HG03060 (cell line): ENCODE measurements at regions not wholly inside any gene's neighbourhood (a gene's known extent, or its start where the extent isn't known, plus 50 kb on each side); places are given as distances from the start of the nearest gene placed in this dataset.
"Not testable (repeated sequence)": the region's sequence is repeated elsewhere in the genome, so short reads cannot be mapped to it uniquely, and the experiment has no call there.

Experiments used
- ATAC-seq: cut with Tn5 transposase; IDR thresholded peaks from one replicate; pipeline ENCODE4 v1.9.1; 2021; ENCODE audit warnings: low read depth, moderate number of reproducible peaks; ENCODE audit not compliant: unreplicated experiment

- no peak for ATAC-seq
These were observed 94.9 kb downstream of the LYZL2 start for GRCh38 chr10:30534465-30535144.

- no peak for ATAC-seq
These were observed 97.6 kb downstream of the LYZL2 start for GRCh38 chr10:30531751-30532530.

- peak; percentile 63 for ATAC-seq
These were observed 95.5 kb downstream of the MAP3K8 start for GRCh38 chr10:30529373-30529998.

GRCh38 chr10:30528429-30528786, 94.4 kb downstream of the MAP3K8 start:
- no peak for ATAC-seq

- no peak for ATAC-seq
These were observed 93.8 kb downstream of the MAP3K8 start for GRCh38 chr10:30527623-30528428.

- ATAC-seq, result not testable (repeated sequence)
These were observed 88.7 kb downstream of the MAP3K8 start for GRCh38 chr10:30522661-30523078.

GRCh38 chr10:30518907-30519306, 84.9 kb downstream of the MAP3K8 start:
- ATAC-seq, result no peak
